ENCODE measurements at regions not wholly inside any gene's neighbourhood (a gene's known extent, or its start where the extent isn't known, plus 50 kb on each side); places are given as distances from the start of the nearest gene placed in this dataset.
"Not testable (repeated sequence)": the region's sequence is repeated elsewhere in the genome, so short reads cannot be mapped to it uniquely, and the experiment has no call there.

DNA sequence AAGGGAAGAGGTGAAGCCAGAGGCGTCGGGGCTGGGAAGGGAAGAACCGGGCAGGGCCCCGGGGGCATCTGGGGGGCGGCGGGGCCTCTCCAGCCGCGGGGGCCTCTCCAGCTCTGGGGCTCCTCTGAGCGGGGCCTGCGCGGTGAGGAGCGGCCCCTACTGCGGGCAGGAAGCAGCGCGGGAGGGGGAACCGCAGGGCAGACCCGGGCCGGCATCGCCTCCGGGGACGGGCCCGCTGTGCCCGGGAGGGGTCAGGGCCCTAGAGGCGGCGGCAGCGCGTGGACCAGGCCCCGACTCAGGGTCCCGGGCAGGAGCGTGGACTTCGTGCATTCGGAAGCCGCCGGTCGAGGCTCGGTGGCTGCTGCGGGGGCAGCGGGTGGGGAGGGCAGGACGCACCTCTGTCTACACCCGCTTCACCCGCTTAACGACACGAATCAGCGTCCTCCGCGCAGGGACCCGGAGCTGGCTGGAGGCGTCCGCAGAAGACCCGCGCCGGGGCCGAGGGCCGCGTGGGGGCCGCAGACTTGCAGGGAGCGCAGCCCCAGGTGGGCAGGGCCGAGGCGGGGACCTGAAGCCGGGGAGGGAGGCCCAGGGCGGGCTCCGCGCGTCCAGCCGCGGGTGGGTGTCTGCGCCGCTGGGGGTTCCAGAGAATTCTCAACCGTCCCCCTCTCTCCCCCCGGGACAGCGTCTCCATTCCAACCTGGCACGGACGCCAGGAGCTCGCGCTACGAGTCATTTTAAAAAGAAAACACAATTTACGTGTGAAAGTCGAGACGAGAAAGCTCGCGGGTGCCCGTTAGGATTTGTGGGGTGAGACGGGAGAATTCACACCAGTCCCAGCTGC is 345.0 kb downstream of the ADGRD1 start:
- DNase-seq; H3K27me3 Mint-ChIP-seq; H3K27ac Mint-ChIP-seq; H3K36me3 Mint-ChIP-seq; intact Hi-C loops (cut with micrococcal nuclease); H3K9me3 Mint-ChIP-seq; H3K4me3 Mint-ChIP-seq; H3K4me1 Mint-ChIP-seq (ENCODE audit: low read depth); POLR2A ChIA-PET; CTCF ChIA-PET: not testable (repeated sequence)

DNA sequence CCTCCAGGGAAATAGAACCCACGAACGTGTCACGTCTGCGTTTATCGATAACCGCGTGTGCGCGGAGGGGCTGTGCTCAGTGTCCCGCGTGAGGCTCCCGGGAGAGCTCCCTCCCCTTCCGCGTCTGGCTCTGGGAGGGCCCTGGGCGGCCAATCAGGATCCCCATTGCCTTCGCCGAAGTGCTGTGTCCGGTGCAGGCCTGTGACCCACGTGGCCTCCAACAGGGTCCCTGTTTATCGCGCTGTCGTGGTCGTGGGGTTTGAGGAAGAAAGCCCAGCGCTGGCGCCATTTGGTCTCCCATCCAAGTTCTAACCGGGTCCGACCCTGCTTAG is 345.6 kb downstream of the ADGRD1 start:
- CTCF ChIA-PET; H3K4me1 Mint-ChIP-seq (ENCODE audit: low read depth); H3K27ac Mint-ChIP-seq; H3K4me3 Mint-ChIP-seq; POLR2A ChIA-PET; DNase-seq; intact Hi-C loops (cut with micrococcal nuclease); H3K9me3 Mint-ChIP-seq; H3K36me3 Mint-ChIP-seq; H3K27me3 Mint-ChIP-seq: not testable (repeated sequence)

DNA sequence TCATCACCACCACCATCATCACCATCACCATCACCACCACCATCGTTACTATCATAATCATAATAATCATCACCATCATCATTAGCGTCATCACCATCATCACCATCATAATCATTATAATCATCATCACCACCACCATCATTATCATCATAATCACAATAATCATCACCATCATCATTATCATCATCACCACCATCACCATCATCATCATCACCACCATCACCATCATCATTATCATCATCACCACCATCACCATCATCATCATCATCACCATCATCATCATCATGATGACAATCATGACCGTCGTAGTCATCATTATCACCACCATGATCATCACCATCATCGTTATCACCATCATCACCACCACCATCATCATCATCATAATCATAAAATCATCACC is 349.9 kb downstream of the ADGRD1 start:
- H3K4me3 Mint-ChIP-seq; H3K27ac Mint-ChIP-seq; H3K9me3 Mint-ChIP-seq; H3K4me1 Mint-ChIP-seq (ENCODE audit: low read depth); intact Hi-C loops (cut with micrococcal nuclease); CTCF ChIA-PET; DNase-seq; POLR2A ChIA-PET; H3K27me3 Mint-ChIP-seq; H3K36me3 Mint-ChIP-seq: not testable (repeated sequence)

DNA sequence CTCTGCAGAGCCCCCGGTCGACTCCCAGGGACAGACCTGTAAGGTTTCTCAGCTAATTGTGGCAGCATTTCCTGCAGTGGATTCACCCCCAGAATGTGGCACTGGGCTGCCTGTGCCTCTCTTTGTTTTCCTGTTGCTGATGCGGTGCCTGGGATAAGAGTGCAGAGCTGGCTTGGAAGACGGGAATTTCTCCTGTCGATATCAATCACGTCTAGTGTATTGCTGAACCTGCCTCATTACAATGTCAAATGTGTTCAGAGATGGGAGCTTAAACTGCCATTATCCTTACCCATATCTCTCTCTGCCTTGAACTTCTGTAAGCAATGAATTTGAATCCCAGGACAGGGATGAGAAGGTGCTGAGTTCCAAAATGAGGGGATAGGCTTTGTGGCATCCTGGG is 350.9 kb downstream of the ADGRD1 start:
- H3K4me3 Mint-ChIP-seq; H3K36me3 Mint-ChIP-seq; H3K27me3 Mint-ChIP-seq; intact Hi-C loops (cut with micrococcal nuclease); H3K27ac Mint-ChIP-seq; POLR2A ChIA-PET; H3K9me3 Mint-ChIP-seq; DNase-seq; CTCF ChIA-PET; H3K4me1 Mint-ChIP-seq (ENCODE audit: low read depth): not testable (repeated sequence)

DNA sequence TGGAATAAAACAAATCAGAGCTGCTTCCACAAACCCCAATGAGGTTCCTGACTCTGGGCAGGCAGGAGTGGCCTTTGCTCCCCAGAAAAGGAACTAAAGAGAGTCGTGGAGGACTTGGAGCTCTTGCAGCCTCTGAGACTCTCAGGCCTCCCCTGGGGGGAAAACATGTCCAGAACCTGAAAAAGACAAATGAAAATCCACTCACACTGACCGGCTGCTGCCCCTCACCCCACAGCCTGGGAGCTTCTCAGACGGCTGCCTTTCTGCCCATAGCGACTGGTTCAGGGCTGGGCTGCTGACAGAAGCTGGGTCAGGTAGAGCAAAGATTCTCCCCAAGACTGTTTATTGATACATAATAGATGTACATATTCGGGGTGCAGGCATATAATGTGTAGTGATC is 356.0 kb downstream of the ADGRD1 start:
- CTCF ChIA-PET = no interaction called here
- Mint-ChIP-seq H3K9me3 (no peaks in the 10 kb centered on the region), H3K27me3 (peaks cover 15% of the 10 kb centered on the region), H3K36me3 (no peaks in the 10 kb centered on the region), H3K4me3 (no peak overlapping the region), H3K27ac (no peak overlapping the region), H3K4me1 (ENCODE audit: low read depth) (peaks cover 8% of the 10 kb centered on the region)
- DNase-seq = no peak
- POLR2A ChIA-PET = no interaction called here
- intact Hi-C loops (cut with micrococcal nuclease) = loop anchor here (5.0 kb wide), 1 partner anchor 333 kb away; no protein-coding TSS in a partner anchor

DNA sequence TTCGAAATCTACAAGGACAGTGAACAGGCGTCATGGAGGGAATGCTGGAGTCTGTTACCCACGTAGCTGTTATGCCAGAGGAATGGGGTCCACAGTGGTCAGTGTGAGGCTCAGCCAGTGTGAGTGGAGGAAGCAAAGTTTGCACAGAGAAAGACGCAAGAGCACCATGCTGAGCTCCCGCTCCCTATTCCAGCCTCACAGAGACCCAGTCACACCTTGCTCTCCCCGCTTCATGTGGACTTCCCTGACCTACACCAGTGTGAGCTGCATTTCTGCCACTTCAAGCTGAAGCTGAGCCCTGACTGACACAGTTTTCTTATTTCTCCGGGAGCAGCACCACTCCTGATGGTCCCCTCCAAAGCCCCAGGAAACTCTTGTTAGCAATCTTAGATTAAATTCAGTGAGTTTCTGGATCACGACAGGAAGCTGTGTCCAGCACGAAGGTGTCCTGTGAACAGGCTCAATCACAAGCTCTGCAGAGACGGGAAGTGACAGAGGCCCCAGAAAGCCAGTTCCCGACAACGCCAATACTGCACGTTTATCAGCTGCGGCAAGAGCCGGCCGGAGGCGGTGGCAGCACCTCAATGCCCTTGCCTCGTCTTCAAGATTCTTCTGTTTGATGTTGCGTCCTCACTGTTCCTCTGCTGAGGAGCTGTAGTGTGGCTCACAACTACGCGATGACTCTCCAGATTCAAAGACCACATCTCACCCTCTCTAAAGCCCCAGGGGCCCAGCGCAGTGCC is 356.7 kb downstream of the ADGRD1 start:
- H3K27ac Mint-ChIP-seq; H3K9me3 Mint-ChIP-seq; CTCF ChIA-PET; DNase-seq; H3K4me3 Mint-ChIP-seq; H3K36me3 Mint-ChIP-seq; H3K4me1 Mint-ChIP-seq (ENCODE audit: low read depth); POLR2A ChIA-PET: not testable (repeated sequence)
- intact Hi-C loops (cut with micrococcal nuclease) = loop anchor here (5.0 kb wide), 1 partner anchor 332 kb away; no protein-coding TSS in a partner anchor
- H3K27me3 Mint-ChIP-seq = peaks cover 20% of the 10 kb centered on the region

DNA sequence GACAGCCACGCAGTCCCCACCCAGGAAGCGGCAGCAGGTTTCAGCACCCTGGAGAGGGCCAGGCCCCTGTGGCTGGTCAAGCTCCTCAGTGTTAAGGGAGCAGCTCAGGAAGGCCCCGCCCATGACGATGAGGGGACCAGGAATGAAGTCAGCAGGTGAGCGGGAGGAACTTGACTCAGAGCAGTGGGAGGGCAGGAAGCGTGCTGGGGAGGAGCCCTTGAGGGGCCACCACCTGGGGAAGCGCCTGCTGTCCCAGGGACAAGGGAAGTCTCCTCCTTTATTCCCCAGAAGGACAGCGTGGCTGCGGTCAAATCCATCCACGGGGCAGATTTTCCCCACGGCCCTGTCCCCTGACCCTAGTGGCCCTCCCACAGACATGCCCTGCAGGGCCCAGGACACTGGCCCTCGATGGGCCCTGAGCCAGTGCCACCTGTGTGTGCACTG is 357.6 kb downstream of the ADGRD1 start:
- H3K4me3 Mint-ChIP-seq; CTCF ChIA-PET; H3K4me1 Mint-ChIP-seq (ENCODE audit: low read depth); H3K9me3 Mint-ChIP-seq; POLR2A ChIA-PET; H3K27ac Mint-ChIP-seq; H3K36me3 Mint-ChIP-seq: not testable (repeated sequence)
- peaks cover 20% of the 10 kb centered on the region for H3K27me3 Mint-ChIP-seq
- peak; percentile 68 for DNase-seq
- intact Hi-C loops (cut with micrococcal nuclease) = loop anchor here (5.0 kb wide), 1 partner anchor 331 kb away; no protein-coding TSS in a partner anchor

DNA sequence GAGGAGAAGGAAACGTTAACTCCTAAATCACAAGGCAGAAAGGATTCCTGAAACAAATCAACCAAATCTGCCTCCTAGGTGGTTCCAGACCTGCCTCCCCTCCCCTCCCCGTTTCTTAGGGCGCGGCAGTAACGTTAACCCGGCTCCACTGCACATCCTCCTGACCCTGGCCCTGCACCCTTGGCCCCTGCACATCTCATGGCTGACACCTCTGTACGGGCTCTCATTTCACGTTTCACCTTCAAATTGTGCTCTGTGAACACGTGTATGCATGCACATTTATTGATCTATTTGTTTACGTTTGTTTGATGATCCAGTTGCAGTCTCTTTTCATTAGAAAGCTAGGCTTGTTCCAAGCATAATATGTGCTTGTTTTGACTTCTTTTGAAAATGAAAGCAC is 358.1 kb downstream of the ADGRD1 start:
- Mint-ChIP-seq H3K36me3 (no peaks in the 10 kb centered on the region), H3K27ac (no peak overlapping the region), H3K4me3 (peak overlapping the region; percentile 3), H3K4me1 (ENCODE audit: low read depth) (peaks cover 8% of the 10 kb centered on the region), H3K27me3 (peaks cover 20% of the 10 kb centered on the region), H3K9me3 (no peaks in the 10 kb centered on the region)
- peak; percentile 21 for DNase-seq
- ChIA-PET POLR2A (no interaction called here), CTCF (no interaction called here)
- intact Hi-C loops (cut with micrococcal nuclease) = loop anchor here (5.0 kb wide), 1 partner anchor 331 kb away; no protein-coding TSS in a partner anchor

DNA sequence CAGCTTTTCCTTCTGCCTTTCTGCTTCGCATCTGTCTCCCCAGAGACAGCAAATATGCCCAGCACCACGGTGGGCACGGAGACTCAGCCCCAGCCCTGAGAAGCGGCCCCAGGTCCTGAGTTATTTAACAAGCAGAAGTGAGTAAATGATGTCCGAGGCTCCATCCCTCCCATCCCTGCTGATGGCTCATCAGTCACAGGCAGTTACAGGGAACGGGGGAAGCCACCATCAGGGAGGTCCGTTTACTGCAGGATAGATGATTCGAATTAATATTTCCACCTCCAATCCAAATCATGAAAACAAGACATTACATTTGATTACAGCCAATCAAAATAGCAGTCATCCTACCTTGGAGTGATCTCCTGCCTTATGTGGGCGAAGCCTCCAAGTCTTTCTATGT is 358.7 kb downstream of the ADGRD1 start:
- POLR2A ChIA-PET; H3K27ac Mint-ChIP-seq; H3K36me3 Mint-ChIP-seq; H3K4me3 Mint-ChIP-seq; DNase-seq; CTCF ChIA-PET; H3K4me1 Mint-ChIP-seq (ENCODE audit: low read depth); H3K9me3 Mint-ChIP-seq: not testable (repeated sequence)
- peaks cover 20% of the 10 kb centered on the region for H3K27me3 Mint-ChIP-seq
- intact Hi-C loops (cut with micrococcal nuclease) = loop anchor here (5.0 kb wide), 1 partner anchor 330 kb away; no protein-coding TSS in a partner anchor

DNA sequence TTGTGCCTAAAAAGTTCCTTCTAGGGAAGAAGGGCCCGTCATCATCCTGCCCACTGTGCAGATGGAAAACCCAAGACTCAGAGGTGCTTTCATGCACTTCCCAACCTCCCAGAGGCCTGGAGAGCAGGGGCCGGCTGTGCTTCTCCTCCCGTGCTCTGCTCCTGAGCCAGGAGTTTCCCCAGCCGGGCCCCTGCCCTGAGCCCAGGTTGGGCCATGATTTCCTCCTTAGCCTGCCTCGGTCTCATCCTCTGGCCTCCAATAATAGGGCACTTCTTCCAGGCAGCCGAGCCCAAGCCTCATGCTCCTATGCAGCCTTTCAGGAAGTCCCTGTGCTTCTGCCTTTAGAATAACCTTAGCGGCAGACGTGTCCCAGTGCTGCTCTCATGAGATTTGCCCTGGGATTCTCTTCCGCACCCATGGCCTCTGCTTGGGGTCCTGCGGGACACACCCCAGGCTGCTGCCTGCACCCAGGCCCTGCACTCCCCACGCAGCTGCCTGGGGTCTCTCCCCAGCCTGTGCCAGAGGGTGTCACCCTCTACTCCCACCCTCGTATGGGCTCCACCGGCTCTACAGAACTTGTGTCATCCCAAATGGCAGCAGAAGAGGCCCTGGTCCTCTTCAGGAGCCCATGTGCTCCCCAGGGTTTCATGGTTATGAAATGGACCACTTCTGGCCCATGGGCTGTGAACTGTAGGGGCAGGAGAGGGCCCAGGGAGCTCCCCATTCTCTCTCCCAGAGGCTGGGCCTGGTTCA is 359.3 kb downstream of the ADGRD1 start:
- no peak overlapping the region for H3K4me3 Mint-ChIP-seq
- ChIA-PET POLR2A (no interaction called here), CTCF (no interaction called here)
- peaks cover 3% of the 10 kb centered on the region for H3K9me3 Mint-ChIP-seq
- H3K36me3 Mint-ChIP-seq = no peaks in the 10 kb centered on the region
- peaks cover 20% of the 10 kb centered on the region for H3K27me3 Mint-ChIP-seq
- peaks cover 8% of the 10 kb centered on the region for H3K4me1 Mint-ChIP-seq (ENCODE audit: low read depth)
- no peak for DNase-seq
- intact Hi-C loops (cut with micrococcal nuclease) = loop anchor here (5.0 kb wide), 1 partner anchor 329 kb away; no protein-coding TSS in a partner anchor
- H3K27ac Mint-ChIP-seq = no peak overlapping the region

DNA sequence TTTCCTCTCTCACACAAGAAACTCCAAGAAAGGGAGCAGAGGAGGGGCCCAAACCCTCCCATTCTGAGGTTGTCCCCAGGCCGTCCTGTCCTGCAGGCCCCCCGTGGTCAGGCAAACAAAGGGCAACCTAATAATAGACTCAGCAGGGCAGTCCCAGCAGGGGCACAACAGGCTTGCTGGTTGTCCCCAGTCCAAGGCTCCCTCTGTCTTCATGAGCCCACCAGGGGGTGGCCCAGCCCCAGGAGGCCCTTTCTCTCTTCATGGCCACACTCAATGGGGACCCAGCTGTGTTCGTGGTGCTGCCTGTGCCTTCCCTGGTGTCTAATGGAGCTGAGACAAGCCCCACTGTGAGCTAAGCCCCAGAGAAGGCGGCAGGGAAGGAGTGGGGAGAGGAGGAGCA is 359.9 kb downstream of the ADGRD1 start:
- H3K4me3 Mint-ChIP-seq = no peak overlapping the region
- H3K4me1 Mint-ChIP-seq (ENCODE audit: low read depth) = peaks cover 8% of the 10 kb centered on the region
- no peak for DNase-seq
- no peak overlapping the region for H3K27ac Mint-ChIP-seq
- CTCF ChIA-PET = no interaction called here
- intact Hi-C loops (cut with micrococcal nuclease) = loop anchor here (5.0 kb wide), 1 partner anchor 329 kb away; no protein-coding TSS in a partner anchor
- H3K9me3 Mint-ChIP-seq = peaks cover 8% of the 10 kb centered on the region
- no peaks in the 10 kb centered on the region for H3K36me3 Mint-ChIP-seq
- peaks cover 20% of the 10 kb centered on the region for H3K27me3 Mint-ChIP-seq
- POLR2A ChIA-PET = no interaction called here

DNA sequence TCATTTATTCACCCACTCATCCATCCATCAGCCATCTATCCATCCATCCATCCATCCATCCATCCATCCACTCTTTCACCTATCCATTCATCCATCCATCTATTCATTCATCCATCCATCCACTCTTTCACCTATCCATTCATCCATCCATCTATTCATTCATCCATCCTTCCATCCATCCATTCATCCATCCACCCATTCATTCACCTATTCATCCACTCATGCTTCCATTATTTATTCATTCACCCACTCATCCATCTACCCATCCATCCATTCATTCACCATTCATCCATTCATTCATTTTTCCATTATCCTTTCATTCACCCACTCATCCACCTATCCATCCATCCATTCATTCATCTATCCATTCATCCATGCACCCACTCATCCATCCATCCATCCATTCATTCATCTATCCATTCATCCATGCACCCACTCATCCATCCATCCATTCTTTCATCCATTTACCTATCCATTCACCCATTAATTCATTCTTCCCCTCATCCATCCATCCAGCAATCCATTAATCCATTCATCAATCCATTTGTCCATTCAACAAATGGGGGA is 360.9 kb downstream of the ADGRD1 start:
- Mint-ChIP-seq H3K9me3 (peaks cover 14% of the 10 kb centered on the region), H3K27me3 (peaks cover 17% of the 10 kb centered on the region), H3K4me3 (no peak overlapping the region), H3K27ac (no peak overlapping the region), H3K4me1 (ENCODE audit: low read depth) (peaks cover 8% of the 10 kb centered on the region), H3K36me3 (no peaks in the 10 kb centered on the region)
- ChIA-PET POLR2A (no interaction called here), CTCF (no interaction called here)
- no peak for DNase-seq
- intact Hi-C loops (cut with micrococcal nuclease) = loop anchor here (5.0 kb wide), 1 partner anchor 328 kb away; no protein-coding TSS in a partner anchor
